ENCODE measurements at regions not wholly inside any gene's neighbourhood (a gene's known extent, or its start where the extent isn't known, plus 50 kb on each side); places are given as distances from the start of the nearest gene placed in this dataset.

- TF ChIP-seq E2F8 (IDR thresholded peaks at IDR 0.05; ENCODE audit: low read depth, partially characterized antibody) (no peak), EHMT2 (IDR thresholded peaks at IDR 0.05) (peak; percentile 40; the same call in 1 of the 2 replicates), NFRKB (IDR thresholded peaks at IDR 0.05; ENCODE audit: low read depth) (no peak), CREM (IDR thresholded peaks at IDR 0.05; ENCODE audit: low read depth) (no peak), ATF1 (CRISPR knock-in tag; IDR thresholded peaks at IDR 0.05) (no peak), ATF1 (tag; IDR thresholded peaks at IDR 0.05) (0 out of 2 replicates have a peak, but pooled peaks have one; percentile 19), SREBF1 (IDR thresholded peaks at IDR 0.05; ENCODE audit: borderline replicate concordance, low read depth, low read length) (no peak), PREB (CRISPR knock-in tag; IDR thresholded peaks at IDR 0.05) (no peak), JUNB (CRISPR knock-in tag; conservative IDR thresholded peaks at IDR 0.05) (no peak), TAF15 (IDR thresholded peaks at IDR 0.05; ENCODE audit: low read depth, low read length) (no peak), CHD4 (IDR thresholded peaks at IDR 0.05; ENCODE audit: insufficient read depth, insufficient replicate concordance, low read depth, low read length, poor library complexity, severe bottlenecking) (no peak), RREB1 (CRISPR knock-in tag; IDR thresholded peaks at IDR 0.05) (no peak), SOX6 (IDR thresholded peaks at IDR 0.05) (peak; percentile 87), ZNF280B (CRISPR knock-in tag; IDR thresholded peaks at IDR 0.05) (peak; percentile 89; the same call in 1 of the 2 replicates), C11orf30 (IDR thresholded peaks at IDR 0.05; ENCODE audit: low read depth) (no peak), SRSF3 (IDR thresholded peaks at IDR 0.05; ENCODE audit: insufficient read depth, low read length) (no peak), GTF2E2 (tag; IDR thresholded peaks at IDR 0.05) (no peak)
Measured at GRCh38 chr2:139864821-139865302, 1084.7 kb upstream of the NXPH2 start (continued).
